ENCODE measurements at regions not wholly inside any gene's neighbourhood (a gene's known extent, or its start where the extent isn't known, plus 50 kb on each side); places are given as distances from the start of the nearest gene placed in this dataset.

GRCh38 chr2:176581557-176582165, 312.4 kb downstream of the MTX2 start:
- H3K36me3 ChIP-seq (ENCODE audit: control insufficient read depth in 1 of 2, insufficient read depth in 2 of 2, low read length in 2 of 2), result no peaks in the 10 kb centered on the region
- H3K27ac ChIP-seq (ENCODE audit: low read length), result no peak overlapping the region
- peaks cover 0 to 3% of the 10 kb centered on the region in 2 donors for H3K4me1 ChIP-seq (ENCODE audit: control insufficient read depth in 1 of 2, insufficient read depth in 2 of 2, low read length in 2 of 2)
- H3K4me3 ChIP-seq (ENCODE audit: low read depth in 1 of 2, low read length in 2 of 2), result no peak overlapping the region
- no peaks in the 10 kb centered on the region for H3K9me3 ChIP-seq (ENCODE audit: control insufficient read depth in 1 of 2, low read length in 2 of 2)
- no peaks in the 10 kb centered on the region for H3K27me3 ChIP-seq (ENCODE audit: low read depth, low read length)

GRCh38 chr2:176582176-176582575, 312.9 kb downstream of the MTX2 start:
- no peaks in the 10 kb centered on the region for H3K36me3 ChIP-seq (ENCODE audit: control insufficient read depth in 1 of 2, insufficient read depth in 2 of 2, low read length in 2 of 2)
- H3K27ac ChIP-seq (ENCODE audit: low read length), result no peak overlapping the region
- H3K4me3 ChIP-seq (ENCODE audit: low read depth in 1 of 2, low read length in 2 of 2), result no peak overlapping the region
- no peaks in the 10 kb centered on the region for H3K27me3 ChIP-seq (ENCODE audit: low read depth, low read length)
- no peaks in the 10 kb centered on the region for H3K9me3 ChIP-seq (ENCODE audit: control insufficient read depth in 1 of 2, low read length in 2 of 2)
- H3K4me1 ChIP-seq (ENCODE audit: control insufficient read depth in 1 of 2, insufficient read depth in 2 of 2, low read length in 2 of 2), result peaks cover 0 to 3% of the 10 kb centered on the region in 2 donors

GRCh38 chr2:176582990-176583481, 313.8 kb downstream of the MTX2 start:
- H3K4me1 ChIP-seq (ENCODE audit: control insufficient read depth in 1 of 2, insufficient read depth in 2 of 2, low read length in 2 of 2), result peaks cover 0 to 3% of the 10 kb centered on the region in 2 donors
- H3K9me3 ChIP-seq (ENCODE audit: control insufficient read depth in 1 of 2, low read length in 2 of 2), result no peaks in the 10 kb centered on the region

GRCh38 chr2:176583607-176584006, 314.4 kb downstream of the MTX2 start:
- Histone ChIP-seq H3K27ac (ENCODE audit: low read length) (peak overlapping the region; percentile 34), H3K4me1 (ENCODE audit: control insufficient read depth in 1 of 2, insufficient read depth in 2 of 2, low read length in 2 of 2) (peaks cover 0 to 3% of the 10 kb centered on the region in 2 donors), H3K27me3 (ENCODE audit: low read depth, low read length) (no peaks in the 10 kb centered on the region), H3K4me3 (ENCODE audit: low read depth in 1 of 2, low read length in 2 of 2) (no peak overlapping the region), H3K9me3 (ENCODE audit: control insufficient read depth in 1 of 2, low read length in 2 of 2) (no peaks in the 10 kb centered on the region), H3K36me3 (ENCODE audit: control insufficient read depth in 1 of 2, insufficient read depth in 2 of 2, low read length in 2 of 2) (no peaks in the 10 kb centered on the region)

More at GRCh38 chr2:176582990-176583481, 313.8 kb downstream of the MTX2 start:
- Histone ChIP-seq H3K36me3 (ENCODE audit: control insufficient read depth in 1 of 2, insufficient read depth in 2 of 2, low read length in 2 of 2) (no peaks in the 10 kb centered on the region), H3K27ac (ENCODE audit: low read length) (peak overlapping the region; percentile 34), H3K4me3 (ENCODE audit: low read depth in 1 of 2, low read length in 2 of 2) (no peak overlapping the region), H3K27me3 (ENCODE audit: low read depth, low read length) (no peaks in the 10 kb centered on the region)

GRCh38 chr2:176584333-176584732, 315.1 kb downstream of the MTX2 start:
- H3K27me3 ChIP-seq (ENCODE audit: low read depth, low read length), result no peaks in the 10 kb centered on the region

GRCh38 chr2:176585291-176585690, 316.0 kb downstream of the MTX2 start:
- H3K4me3 ChIP-seq (ENCODE audit: low read depth in 1 of 2, low read length in 2 of 2), result no peak overlapping the region
- H3K4me1 ChIP-seq (ENCODE audit: control insufficient read depth in 1 of 2, insufficient read depth in 2 of 2, low read length in 2 of 2), result peaks cover 0 to 3% of the 10 kb centered on the region in 2 donors
- no peaks in the 10 kb centered on the region for H3K27me3 ChIP-seq (ENCODE audit: low read depth, low read length)
- no peak overlapping the region for H3K27ac ChIP-seq (ENCODE audit: low read length)
- H3K9me3 ChIP-seq (ENCODE audit: control insufficient read depth in 1 of 2, low read length in 2 of 2), result no peaks in the 10 kb centered on the region
- H3K36me3 ChIP-seq (ENCODE audit: control insufficient read depth in 1 of 2, insufficient read depth in 2 of 2, low read length in 2 of 2), result no peaks in the 10 kb centered on the region

More at GRCh38 chr2:176584333-176584732, 315.1 kb downstream of the MTX2 start:
- H3K4me3 ChIP-seq (ENCODE audit: low read depth in 1 of 2, low read length in 2 of 2), result no peak overlapping the region
- H3K9me3 ChIP-seq (ENCODE audit: control insufficient read depth in 1 of 2, low read length in 2 of 2), result no peaks in the 10 kb centered on the region
- H3K27ac ChIP-seq (ENCODE audit: low read length), result no peak overlapping the region
- peaks cover 0 to 3% of the 10 kb centered on the region in 2 donors for H3K4me1 ChIP-seq (ENCODE audit: control insufficient read depth in 1 of 2, insufficient read depth in 2 of 2, low read length in 2 of 2)
- no peaks in the 10 kb centered on the region for H3K36me3 ChIP-seq (ENCODE audit: control insufficient read depth in 1 of 2, insufficient read depth in 2 of 2, low read length in 2 of 2)

- Histone ChIP-seq H3K27me3 (ENCODE audit: low read depth, low read length) (no peaks in the 10 kb centered on the region), H3K27ac (ENCODE audit: low read length) (no peak overlapping the region), H3K4me3 (ENCODE audit: low read depth in 1 of 2, low read length in 2 of 2) (no peak overlapping the region), H3K36me3 (ENCODE audit: control insufficient read depth in 1 of 2, insufficient read depth in 2 of 2, low read length in 2 of 2) (no peaks in the 10 kb centered on the region), H3K4me1 (ENCODE audit: control insufficient read depth in 1 of 2, insufficient read depth in 2 of 2, low read length in 2 of 2) (peaks cover 0 to 3% of the 10 kb centered on the region in 2 donors), H3K9me3 (ENCODE audit: control insufficient read depth in 1 of 2, low read length in 2 of 2) (no peaks in the 10 kb centered on the region)
Measured at GRCh38 chr2:176585791-176586190, 316.5 kb downstream of the MTX2 start.

- H3K9me3 ChIP-seq (ENCODE audit: control insufficient read depth in 1 of 2, low read length in 2 of 2), result no peaks in the 10 kb centered on the region
- H3K4me1 ChIP-seq (ENCODE audit: control insufficient read depth in 1 of 2, insufficient read depth in 2 of 2, low read length in 2 of 2), result no peaks in the 10 kb centered on the region
- H3K27me3 ChIP-seq (ENCODE audit: low read depth, low read length), result no peaks in the 10 kb centered on the region
- no peaks in the 10 kb centered on the region for H3K36me3 ChIP-seq (ENCODE audit: control insufficient read depth in 1 of 2, insufficient read depth in 2 of 2, low read length in 2 of 2)
- no peak overlapping the region for H3K4me3 ChIP-seq (ENCODE audit: low read depth in 1 of 2, low read length in 2 of 2)
- no peak overlapping the region for H3K27ac ChIP-seq (ENCODE audit: low read length)
Measured at GRCh38 chr2:176589287-176589686, 320.0 kb downstream of the MTX2 start.

- no peak overlapping the region for H3K4me3 ChIP-seq (ENCODE audit: low read depth in 1 of 2, low read length in 2 of 2)
- no peaks in the 10 kb centered on the region for H3K27me3 ChIP-seq (ENCODE audit: low read depth, low read length)
- H3K36me3 ChIP-seq (ENCODE audit: control insufficient read depth in 1 of 2, insufficient read depth in 2 of 2, low read length in 2 of 2), result no peaks in the 10 kb centered on the region
- no peak overlapping the region for H3K27ac ChIP-seq (ENCODE audit: low read length)
- no peaks in the 10 kb centered on the region for H3K4me1 ChIP-seq (ENCODE audit: control insufficient read depth in 1 of 2, insufficient read depth in 2 of 2, low read length in 2 of 2)
- no peaks in the 10 kb centered on the region for H3K9me3 ChIP-seq (ENCODE audit: control insufficient read depth in 1 of 2, low read length in 2 of 2)
Measured at GRCh38 chr2:176589825-176590440, 320.7 kb downstream of the MTX2 start.

- Histone ChIP-seq H3K27me3 (ENCODE audit: low read depth, low read length) (no peaks in the 10 kb centered on the region), H3K36me3 (ENCODE audit: control insufficient read depth in 1 of 2, insufficient read depth in 2 of 2, low read length in 2 of 2) (no peaks in the 10 kb centered on the region), H3K27ac (ENCODE audit: low read length) (no peak overlapping the region), H3K4me1 (ENCODE audit: control insufficient read depth in 1 of 2, insufficient read depth in 2 of 2, low read length in 2 of 2) (peaks cover 0 to 4% of the 10 kb centered on the region in 2 donors), H3K9me3 (ENCODE audit: control insufficient read depth in 1 of 2, low read length in 2 of 2) (no peaks in the 10 kb centered on the region), H3K4me3 (ENCODE audit: low read depth in 1 of 2, low read length in 2 of 2) (no peak overlapping the region)
Measured at GRCh38 chr2:176592216-176592615, 323.0 kb downstream of the MTX2 start.

- no peaks in the 10 kb centered on the region for H3K9me3 ChIP-seq (ENCODE audit: control insufficient read depth in 1 of 2, low read length in 2 of 2)
- no peak overlapping the region for H3K27ac ChIP-seq (ENCODE audit: low read length)
- no peaks in the 10 kb centered on the region for H3K36me3 ChIP-seq (ENCODE audit: control insufficient read depth in 1 of 2, insufficient read depth in 2 of 2, low read length in 2 of 2)
- no peak overlapping the region for H3K4me3 ChIP-seq (ENCODE audit: low read depth in 1 of 2, low read length in 2 of 2)
- H3K27me3 ChIP-seq (ENCODE audit: low read depth, low read length), result no peaks in the 10 kb centered on the region
- H3K4me1 ChIP-seq (ENCODE audit: control insufficient read depth in 1 of 2, insufficient read depth in 2 of 2, low read length in 2 of 2), result peaks cover 0 to 4% of the 10 kb centered on the region in 2 donors
Measured at GRCh38 chr2:176595986-176596385, 326.7 kb downstream of the MTX2 start.
